RWPE1 (cell line): ENCODE measurements at regions not wholly inside any gene's neighbourhood (a gene's known extent, or its start where the extent isn't known, plus 50 kb on each side); places are given as distances from the start of the nearest gene placed in this dataset.
"Not testable (repeated sequence)": the region's sequence is repeated elsewhere in the genome, so short reads cannot be mapped to it uniquely, and the experiment has no call there.

ENCODE experiments used
- CTCF ChIA-PET: fragments of 350-600 bp; sonication (Branson Sonifier 250); formaldehyde crosslinking; extraction: SDS; loops from one replicate; lab custom pipeline; 2021; lab: Yijun Ruan, JAX
- POLR2A ChIA-PET: fragments of 400-600 bp; formaldehyde crosslinking; extraction: SDS; loops from one replicate; lab custom pipeline; 2020; ENCODE audit warnings: antibody characterized with exemption; ENCODE audit not compliant: low non-redundant PET; lab: Yijun Ruan, JAX
- DNase-seq: peaks from one replicate; pipeline ENCODE4 v3.0.0; 2012; ENCODE audit warnings: low spot score
- H3K27ac ChIP-seq: fragments of 450-650 bp; 2 replicates; pipeline ENCODE4 v1.5.1; 2017
- CTCF ChIP-seq: fragments of 450-650 bp; conservative IDR thresholded peaks from 2 replicates; pipeline ENCODE4 v1.5.1; 2017; ENCODE audit warnings: low read depth, mild to moderate bottlenecking

- H3K27ac ChIP-seq = no peak overlapping the region
- POLR2A ChIA-PET = interaction anchor here (0.5 kb wide), 1 partner anchor 702 kb away, joined by 11 read pairs; no protein-coding TSS in a partner anchor
- no peak for DNase-seq
- CTCF ChIA-PET = interaction anchor here (1.1 kb wide), 1 partner anchor 117 kb away, joined by 3 read pairs; no protein-coding TSS in a partner anchor
- no peak for TF ChIP-seq CTCF
Observed at GRCh38 chr11:93059117-93059957, 89.9 kb downstream of the MTNR1B start.

GRCh38 chr11:93063086-93063485, 93.6 kb downstream of the MTNR1B start:
- DNase-seq = no peak
- no peak overlapping the region for H3K27ac ChIP-seq
- POLR2A ChIA-PET = no interaction called here
- TF ChIP-seq CTCF = no peak
- CTCF ChIA-PET = no interaction called here

- POLR2A ChIA-PET = interaction anchor here (0.6 kb wide), 1 partner anchor 61 kb away, joined by 3 read pairs; no protein-coding TSS in a partner anchor
- CTCF ChIA-PET = interaction anchor here (0.6 to 1.8 kb wide), 3 partner anchors 123 to 176 kb away, joined by 3 to 10 read pairs (median 5); no protein-coding TSS in a partner anchor
- H3K27ac ChIP-seq, DNase-seq: not testable (repeated sequence)
Observed at GRCh38 chr11:93065074-93065674, 95.7 kb downstream of the MTNR1B start.

GRCh38 chr11:93067881-93068390, 98.5 kb downstream of the MTNR1B start:
- no peak for TF ChIP-seq CTCF
- H3K27ac ChIP-seq = no peak overlapping the region
- POLR2A ChIA-PET = no interaction called here
- CTCF ChIA-PET = no interaction called here
- no peak for DNase-seq

- no peak for TF ChIP-seq CTCF
- CTCF ChIA-PET = interaction anchor here (0.7 kb wide), 1 partner anchor 551 kb away, joined by 3 read pairs; no protein-coding TSS in a partner anchor
- DNase-seq = no peak
- POLR2A ChIA-PET = no interaction called here
- H3K27ac ChIP-seq = no peak overlapping the region
Observed at GRCh38 chr11:93072229-93072914, 102.9 kb downstream of the MTNR1B start.

GRCh38 chr11:93073026-93073425, 103.6 kb downstream of the MTNR1B start:
- CTCF ChIA-PET = no interaction called here
- DNase-seq = no peak
- POLR2A ChIA-PET = no interaction called here
- H3K27ac ChIP-seq = no peak overlapping the region
- TF ChIP-seq CTCF = no peak
